HG02798 (cell line): ENCODE measurements at regions not wholly inside any gene's neighbourhood (a gene's known extent, or its start where the extent isn't known, plus 50 kb on each side); places are given as distances from the start of the nearest gene placed in this dataset.
A peak's percentile ranks its signal among the peaks of the same experiment; 100 is the strongest.

ENCODE experiments used
- ATAC-seq: cut with Tn5 transposase; IDR thresholded peaks from one replicate; pipeline ENCODE4 v1.9.1; 2021; ENCODE audit warnings: mild to moderate bottlenecking; ENCODE audit not compliant: unreplicated experiment, poor library complexity

- ATAC-seq: no peak
These were observed 2035.3 kb upstream of the TENM3 start for GRCh38 chr4:180207921-180208320.

- ATAC-seq: no peak
These were observed 2026.1 kb upstream of the TENM3 start for GRCh38 chr4:180217070-180217469.

- ATAC-seq: no peak
These were observed 2024.1 kb upstream of the TENM3 start for GRCh38 chr4:180219080-180219479.

GRCh38 chr4:180225977-180226376, 2017.2 kb upstream of the TENM3 start:
- no peak for ATAC-seq

GRCh38 chr4:180234730-180235129, 2008.5 kb upstream of the TENM3 start:
- ATAC-seq: no peak

GRCh38 chr4:180240670-180241069, 2002.5 kb upstream of the TENM3 start:
- ATAC-seq: no peak

GRCh38 chr4:180253419-180253818, 1989.8 kb upstream of the TENM3 start:
- no peak for ATAC-seq

- no peak for ATAC-seq
These were observed 1981.9 kb upstream of the TENM3 start for GRCh38 chr4:180261346-180261745.

GRCh38 chr4:180280076-180280475, 1963.1 kb upstream of the TENM3 start:
- ATAC-seq: peak; percentile 89

GRCh38 chr4:180280726-180281297, 1962.4 kb upstream of the TENM3 start:
- no peak for ATAC-seq

- ATAC-seq: no peak
These were observed 1961.5 kb upstream of the TENM3 start for GRCh38 chr4:180281724-180282123.

- no peak for ATAC-seq
These were observed 1958.9 kb upstream of the TENM3 start for GRCh38 chr4:180284267-180284666.

GRCh38 chr4:180285796-180286195, 1957.4 kb upstream of the TENM3 start:
- ATAC-seq: peak; percentile 77

- ATAC-seq: no peak
These were observed 1950.9 kb upstream of the TENM3 start for GRCh38 chr4:180292339-180292738.

GRCh38 chr4:180296036-180296599, 1947.1 kb upstream of the TENM3 start:
- ATAC-seq: no peak

- ATAC-seq: no peak
These were observed 1938.9 kb upstream of the TENM3 start for GRCh38 chr4:180304321-180304720.

GRCh38 chr4:180310616-180311015, 1932.6 kb upstream of the TENM3 start:
- no peak for ATAC-seq

GRCh38 chr4:180314972-180315371, 1928.2 kb upstream of the TENM3 start:
- peak; percentile 74 for ATAC-seq

- ATAC-seq: no peak
These were observed 1912.7 kb upstream of the TENM3 start for GRCh38 chr4:180330521-180330920.

GRCh38 chr4:180333162-180333561, 1910.0 kb upstream of the TENM3 start:
- no peak for ATAC-seq

- ATAC-seq: no peak
These were observed 1907.6 kb upstream of the TENM3 start for GRCh38 chr4:180335566-180335965.

- ATAC-seq: no peak
These were observed 1906.6 kb upstream of the TENM3 start for GRCh38 chr4:180336494-180337090.
